SK-N-SH (cell line): ENCODE measurements at regions not wholly inside any gene's neighbourhood (a gene's known extent, or its start where the extent isn't known, plus 50 kb on each side); places are given as distances from the start of the nearest gene placed in this dataset.

Experiments
- CTCF ChIA-PET: fragments of 300-600, 350-600 bp; formaldehyde crosslinking; extraction: SDS; loops from one replicate; lab custom pipeline; 2021; lab: Yijun Ruan, JAX
- POLR2A ChIA-PET: fragments of 350-600 bp; sonication (Branson Sonifier 250); formaldehyde crosslinking; extraction: SDS; loops from one replicate; lab custom pipeline; 2020; ENCODE audit warnings: antibody characterized with exemption, inconsistent platforms; lab: Yijun Ruan, JAX
- DNase-seq: peaks from one replicate; pipeline ENCODE4 v3.0.0; 2012
- H2AFZ ChIP-seq: fragments of 200-600 bp; sonication (generic); 2 replicates; pipeline ENCODE4 v1.8.1; 2016; ENCODE audit warnings: antibody characterized with exemption, mild to moderate bottlenecking, low read depth
- H3F3A ChIP-seq: fragments of 200-600 bp; sonication (generic); replicated peaks from 2 replicates; pipeline ENCODE3; 2016; ENCODE audit warnings: antibody characterized with exemption, mild to moderate bottlenecking; ENCODE audit not compliant: insufficient read depth
- H3K27ac ChIP-seq, 2 experiments: fragments of 200-500 bp in 1 of 2; fragments of 200-600 bp in 1 of 2; sonication (Bioruptor generic) in 1 of 2; sonication (generic), shearing (Covaris generic) in 1 of 2; 2 replicates each; pipeline versions ENCODE4 v1.5.1 to v1.6.1; 2014 to 2016; ENCODE audit warnings: low read depth in 2 of 2, inconsistent platforms in 1 of 2, low read length in 1 of 2, mild to moderate bottlenecking in 1 of 2, mixed read lengths in 1 of 2
- H3K27me3 ChIP-seq: fragments of 200-600 bp; sonication (generic), shearing (Covaris generic); 2 replicates; pipeline ENCODE4 v1.6.1; 2016; ENCODE audit warnings: mixed run types; ENCODE audit not compliant: insufficient read depth
- H3K36me3 ChIP-seq, 2 experiments: fragments of 200-500 bp in 1 of 2; fragments of 200-600 bp in 1 of 2; sonication (Bioruptor generic) in 1 of 2; sonication (generic) in 1 of 2; replicated peaks in 1 of 2; 2 replicates each; pipeline versions ENCODE3 to v1.5.1; 2014 to 2016; ENCODE audit warnings: low read length in 1 of 2, mild to moderate bottlenecking in 1 of 2; ENCODE audit not compliant: insufficient read depth in 2 of 2, control insufficient read depth in 1 of 2
- H3K4me1 ChIP-seq, 2 experiments: fragments of 200-500 bp in 1 of 2; fragments of 200-600 bp in 1 of 2; sonication (Bioruptor generic) in 1 of 2; sonication (generic), shearing (Covaris generic) in 1 of 2; 2 replicates each; pipeline versions ENCODE4 v1.5.1 to v1.6.1; 2014 to 2016; ENCODE audit warnings: low read depth in 1 of 2, low read length in 1 of 2, mixed run types in 1 of 2; ENCODE audit not compliant: insufficient read depth in 2 of 2, control insufficient read depth in 1 of 2
- H3K4me2 ChIP-seq: fragments of 200-600 bp; sonication (generic), shearing (Covaris generic); 2 replicates; pipeline ENCODE4 v1.6.1; 2017; ENCODE audit warnings: mixed run types
- H3K4me3 ChIP-seq, 2 experiments: fragments of 200-500 bp in 1 of 2; fragments of 200-600 bp in 1 of 2; sonication (Bioruptor generic) in 1 of 2; sonication (generic), shearing (Covaris generic) in 1 of 2; 2 replicates each; pipeline versions ENCODE4 v1.5.1 to v1.8.1; 2014 to 2016; ENCODE audit warnings: low read depth in 2 of 2, inconsistent platforms in 1 of 2, low read length in 1 of 2, mild to moderate bottlenecking in 1 of 2, mixed read lengths in 1 of 2, moderate library complexity in 1 of 2
- H3K79me2 ChIP-seq: fragments of 200-600 bp; sonication (generic); 2 replicates; pipeline ENCODE4 v1.8.1; 2017; ENCODE audit warnings: mild to moderate bottlenecking; ENCODE audit not compliant: insufficient read depth
- H3K9ac ChIP-seq: fragments of 200-600 bp; sonication (generic); 2 replicates; pipeline ENCODE4 v1.6.1; 2017; ENCODE audit warnings: mixed run types
- H3K9me2 ChIP-seq: fragments of 200-600 bp; sonication (generic); 2 replicates; pipeline ENCODE4 v1.6.1; 2017; ENCODE audit warnings: mixed run types
- H3K9me3 ChIP-seq: fragments of 200-600 bp; sonication (generic); 2 replicates; pipeline ENCODE4 v1.6.1; 2017; ENCODE audit warnings: mixed run types, mild to moderate bottlenecking, moderate library complexity
- H4K20me1 ChIP-seq: fragments of 200-600 bp; sonication (generic); 2 replicates; pipeline ENCODE4 v1.6.1; 2017; ENCODE audit warnings: mild to moderate bottlenecking, mixed run types; ENCODE audit not compliant: insufficient read depth
- CHD2 ChIP-seq: fragments of 150-350 bp; IDR thresholded peaks from 2 replicates; pipeline ENCODE4 v1.6.1; 2018; ENCODE audit warnings: low read length; ENCODE audit not compliant: partially characterized antibody
- CTCF ChIP-seq: fragments of 200-600 bp; sonication (generic); IDR thresholded peaks from 2 replicates; pipeline ENCODE4 v1.6.1; 2017; ENCODE audit warnings: antibody characterized with exemption, mild to moderate bottlenecking, moderate library complexity
- EP300 ChIP-seq, 2 experiments: IDR thresholded peaks; 2 replicates each; pipeline versions ENCODE4 v1.4.0 to v1.6.1; 2012; ENCODE audit warnings: borderline replicate concordance in 1 of 2, low read depth in 1 of 2, low read length in 1 of 2
- FOSL2 ChIP-seq: IDR thresholded peaks from 2 replicates; pipeline ENCODE4 v1.4.0; 2012; ENCODE audit warnings: low read depth, mild to moderate bottlenecking, moderate library complexity, borderline replicate concordance
- FOXM1 ChIP-seq: IDR thresholded peaks from 2 replicates; pipeline ENCODE4 v1.4.0; 2012; ENCODE audit warnings: low read depth, mild to moderate bottlenecking
- JUND ChIP-seq: IDR thresholded peaks from 2 replicates; pipeline ENCODE4 v1.4.0; 2012
- MEF2A ChIP-seq: IDR thresholded peaks from 2 replicates; pipeline ENCODE4 v1.4.0; 2012; ENCODE audit warnings: low read depth, borderline replicate concordance
- NFIC ChIP-seq: IDR thresholded peaks from 2 replicates; pipeline ENCODE4 v1.4.0; 2012; ENCODE audit warnings: borderline replicate concordance
- PBX3 ChIP-seq: IDR thresholded peaks from 2 replicates; pipeline ENCODE4; 2012
- RCOR1 ChIP-seq: fragments of 150-350 bp; IDR thresholded peaks from 2 replicates; pipeline ENCODE4 v1.6.1; 2017; ENCODE audit warnings: antibody characterized with exemption, low read length
- RFX5 ChIP-seq: IDR thresholded peaks from 2 replicates; pipeline ENCODE4 v1.6.1; 2012; ENCODE audit warnings: mild to moderate bottlenecking, improper control_type of control experiment, low read length
- RXRA ChIP-seq: IDR thresholded peaks from 2 replicates; pipeline ENCODE4 v1.4.0; 2012; ENCODE audit warnings: low read depth, mild to moderate bottlenecking, borderline replicate concordance
- SIN3A ChIP-seq: IDR thresholded peaks from 2 replicates; pipeline ENCODE4 v1.6.1; 2012; ENCODE audit warnings: low read depth, mild to moderate bottlenecking, low read length, moderate library complexity, borderline replicate concordance
- TCF12 ChIP-seq: IDR thresholded peaks from 2 replicates; pipeline ENCODE4 v1.4.0; 2012
- TEAD4 ChIP-seq: IDR thresholded peaks from 2 replicates; pipeline ENCODE4 v1.4.0; 2012; ENCODE audit warnings: mild to moderate bottlenecking, borderline replicate concordance; ENCODE audit not compliant: insufficient read depth
- USF1 ChIP-seq: IDR thresholded peaks from 2 replicates; pipeline ENCODE4 v1.4.0; 2012; ENCODE audit warnings: low read depth, borderline replicate concordance
- YY1 ChIP-seq: IDR thresholded peaks from 2 replicates; pipeline ENCODE4 v1.4.0; 2012; ENCODE audit warnings: low read depth, mild to moderate bottlenecking
- WGBS: methylation state at CpG from one replicate; pipeline ENCODE4 v1.1.6; 2017; ENCODE audit warnings: low lambda C conversion rate; 5-methylcytosine and 5-hydroxymethylcytosine counted together

GRCh38 chr6:138692978-138693909 is 80.3 kb upstream of the CCDC28A start:
- Histone ChIP-seq H3K4me2 (peak overlapping the region; percentile 47; the same call in 1 of the 2 replicates), H3F3A (peaks cover 3% of the 10 kb centered on the region), H3K27ac (no peak overlapping the region), H3K36me3 (no peaks in the 10 kb centered on the region), H3K9me2 (no peaks in the 10 kb centered on the region), H3K9me3 (no peaks in the 10 kb centered on the region), H3K4me3 (peak overlapping the region; percentile 43 to 51), H3K9ac (no peak overlapping the region), H3K79me2 (no peaks in the 10 kb centered on the region), H3K27me3 (peaks cover 25% of the 10 kb centered on the region), H3K4me1 (no peaks in the 10 kb centered on the region; a peak in 1 of 4 replicates), H4K20me1 (no peaks in the 10 kb centered on the region), H2AFZ (peak overlapping the region; percentile 56; the same call in 1 of the 2 replicates)
- ChIA-PET CTCF (interaction anchor here (0.9 to 1.8 kb wide), 3 partner anchors 10 to 676 kb away, joined by 3 to 5 read pairs (median 4); no protein-coding TSS in a partner anchor), POLR2A (no interaction called here)
- TF ChIP-seq JUND: no peak
- TF ChIP-seq FOSL2: no peak
- TF ChIP-seq FOXM1: no peak
- no peak for TF ChIP-seq TEAD4
- no peak for TF ChIP-seq RXRA
- WGBS: 0% methylated on average over 7 of the region's 92 CpGs
- peak; percentile 59 for DNase-seq

- POLR2A ChIA-PET: no interaction called here
- 11% methylated on average over 4 of the region's 4 CpGs for WGBS
- Histone ChIP-seq H3K4me1 (no peaks in the 10 kb centered on the region; a peak in 1 of 4 replicates), H3K79me2 (no peaks in the 10 kb centered on the region), H3K9me2 (no peaks in the 10 kb centered on the region), H3K9ac (no peak overlapping the region), H4K20me1 (no peaks in the 10 kb centered on the region), H3K36me3 (no peaks in the 10 kb centered on the region), H3K27me3 (peaks cover 18% of the 10 kb centered on the region), H3K9me3 (no peaks in the 10 kb centered on the region), H2AFZ (no peak overlapping the region)
- TF ChIP-seq YY1: no peak
- TF ChIP-seq PBX3: no peak
- TF ChIP-seq TCF12: no peak
- TF ChIP-seq NFIC: no peak
- TF ChIP-seq, all 33 proteins: peak for 0
- H3F3A ChIP-seq: peaks cover 3% of the 10 kb centered on the region
- H3K4me2 ChIP-seq: no peak overlapping the region
- DNase-seq: no peak
- CTCF ChIA-PET: no interaction called here
- no peak overlapping the region for H3K27ac ChIP-seq
- no peak overlapping the region for H3K4me3 ChIP-seq
Observed at GRCh38 chr6:138695193-138695592, 78.4 kb upstream of the CCDC28A start.

- H3K9ac ChIP-seq: no peak overlapping the region
- TF ChIP-seq RCOR1 (no peak), NFIC (no peak), TCF12 (no peak), JUND (no peak), RFX5 (no peak), YY1 (no peak), USF1 (no peak), RXRA (no peak), SIN3A (no peak), MEF2A (no peak), CHD2 (no peak), EP300 (IDR thresholded peaks at IDR 0.05; ENCODE audit: borderline replicate concordance in 1 of 2, low read depth in 1 of 2, low read length in 1 of 2) (no peak), CTCF (no peak)
Observed at GRCh38 chr6:138714493-138714892, 59.1 kb upstream of the CCDC28A start.

More at GRCh38 chr6:138714493-138714892, 59.1 kb upstream of the CCDC28A start:
- Histone ChIP-seq H3K9me2 (no peaks in the 10 kb centered on the region), H3K9me3 (no peaks in the 10 kb centered on the region), H3K27me3 (no peaks in the 10 kb centered on the region; the same call in 1 of the 2 replicates), H3K4me3 (no peak overlapping the region), H3F3A (no peaks in the 10 kb centered on the region), H3K27ac (no peak overlapping the region), H2AFZ (no peak overlapping the region), H3K4me2 (no peak overlapping the region), H3K4me1 (no peaks in the 10 kb centered on the region), H3K36me3 (no peaks in the 10 kb centered on the region), H4K20me1 (no peaks in the 10 kb centered on the region), H3K79me2 (no peaks in the 10 kb centered on the region)
- ChIA-PET POLR2A (no interaction called here), CTCF (no interaction called here)
- DNase-seq: no peak
